NCI-H146 (cell line): ENCODE measurements at regions not wholly inside any gene's neighbourhood (a gene's known extent, or its start where the extent isn't known, plus 50 kb on each side); places are given as distances from the start of the nearest gene placed in this dataset.
"Not testable (repeated sequence)": the region's sequence is repeated elsewhere in the genome, so short reads cannot be mapped to it uniquely, and the experiment has no call there.

ENCODE experiments used
- DNase-seq: peaks from one replicate; lab custom pipeline; 2025; lab: John Stamatoyannopoulos, UW

DNA sequence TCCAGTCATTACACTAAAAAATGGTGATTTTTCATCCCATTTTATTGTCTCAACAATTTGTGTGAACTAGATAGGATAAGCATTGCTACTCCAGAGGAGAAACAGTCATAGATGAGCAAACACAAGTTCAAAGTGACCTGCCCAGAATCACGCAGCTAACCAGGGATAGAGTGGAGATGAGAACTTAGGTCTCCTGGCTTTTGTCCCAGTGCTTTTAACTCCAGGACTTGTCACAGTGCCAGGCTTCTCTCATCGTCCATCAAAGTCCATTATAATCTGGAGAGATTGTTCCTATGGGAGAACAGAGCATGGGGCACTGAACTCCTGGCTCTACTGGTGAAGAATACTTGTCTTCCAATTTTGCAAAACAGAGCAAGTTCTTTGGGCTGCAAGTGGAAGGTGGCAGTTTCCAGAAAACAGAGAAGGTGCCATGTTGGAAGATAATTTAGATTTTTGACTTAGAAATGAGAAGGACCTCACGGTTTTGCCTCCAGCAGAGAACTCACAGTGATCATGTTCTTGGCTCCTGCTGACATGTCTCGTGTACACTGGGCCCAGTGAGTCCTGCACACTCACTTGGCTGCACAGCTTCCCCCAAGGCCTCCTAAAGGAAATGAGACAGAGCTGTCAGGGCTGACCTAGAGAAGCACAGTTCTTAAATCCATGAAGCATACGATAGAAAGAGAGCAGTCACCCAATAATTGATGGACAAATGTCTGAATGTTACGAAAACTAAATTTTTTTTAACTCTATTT, 322.9 kb upstream of the NRP1 start:
- no peak for DNase-seq

DNA sequence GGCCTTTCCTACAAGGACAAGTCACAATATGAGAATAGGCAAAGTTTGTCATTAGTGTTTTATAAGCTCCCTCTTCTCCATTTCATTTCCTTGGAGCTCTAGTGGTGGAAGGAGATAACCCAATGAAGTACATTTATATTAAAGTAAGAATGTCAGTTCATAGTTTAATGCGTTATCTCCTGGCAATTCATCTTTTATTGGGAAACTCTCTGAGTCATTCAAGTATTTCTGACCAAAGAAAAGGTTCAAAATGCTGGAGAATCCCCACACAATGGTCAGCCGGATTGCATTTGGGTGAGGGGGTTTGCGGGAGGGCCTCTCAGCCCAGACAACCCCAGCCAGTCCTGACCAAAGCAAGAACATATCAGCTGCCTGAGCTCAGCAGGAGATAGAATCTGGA, 321.5 kb upstream of the NRP1 start:
- no peak for DNase-seq

- no peak for DNase-seq
These were observed 320.8 kb upstream of the NRP1 start for GRCh38 chr10:33655165-33655815.

DNA sequence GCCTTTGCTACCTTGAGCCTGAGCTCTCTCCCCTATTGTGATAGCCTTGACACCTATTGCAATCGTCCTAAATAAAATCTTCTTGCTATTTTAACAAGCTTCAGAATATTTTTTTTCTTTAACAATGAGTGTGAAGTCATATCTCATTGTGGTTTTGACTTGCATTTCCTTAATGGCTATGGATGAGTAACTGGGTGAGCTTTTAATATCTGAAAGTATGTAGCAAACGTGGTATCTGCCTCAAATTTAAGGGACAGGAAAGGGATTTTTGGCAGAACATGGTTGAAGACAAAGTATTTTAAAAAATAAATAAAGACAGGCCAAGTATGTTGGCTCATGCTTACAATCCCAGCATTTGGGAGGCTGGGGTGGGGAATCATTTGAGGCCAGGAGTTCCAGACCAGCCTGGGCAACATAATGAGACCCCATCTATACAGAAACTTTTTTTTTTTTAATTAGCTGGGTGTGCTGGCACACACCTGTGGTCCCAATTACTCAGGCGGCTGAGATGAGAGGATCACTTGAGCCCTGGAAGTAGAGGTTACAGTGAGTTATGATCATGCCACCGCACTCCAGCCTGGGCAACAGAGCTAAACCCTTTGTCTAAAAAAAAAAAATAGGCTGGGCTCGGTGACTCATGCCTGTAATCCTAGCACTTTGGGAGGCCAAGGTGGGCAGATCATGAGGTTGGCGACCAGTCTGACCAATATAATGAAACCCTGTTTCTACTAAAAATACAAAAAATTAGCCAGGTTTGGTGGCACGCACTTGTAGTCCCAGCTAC, 319.3 kb upstream of the NRP1 start:
- DNase-seq = no peak

DNA sequence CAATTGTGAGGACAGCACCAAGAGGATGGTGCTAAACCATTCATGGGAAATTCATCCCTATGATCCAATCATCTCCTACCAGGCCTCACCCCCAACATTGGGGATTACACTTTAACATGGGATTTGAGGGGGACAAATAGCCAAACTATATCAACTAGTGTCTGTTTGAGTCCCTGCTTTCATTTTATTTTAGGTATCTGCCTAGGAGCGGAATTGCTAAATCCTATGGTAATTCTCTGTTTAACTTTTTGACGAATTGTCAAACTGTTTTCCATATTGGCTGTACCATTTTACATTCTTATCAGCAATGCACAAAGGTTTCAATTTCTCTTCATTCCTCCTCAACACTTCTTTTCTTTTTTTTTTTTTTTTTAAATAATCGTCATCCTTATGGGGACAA, 318.4 kb upstream of the NRP1 start:
- no peak for DNase-seq

- DNase-seq = not testable (repeated sequence)
These were observed 315.7 kb upstream of the NRP1 start for GRCh38 chr10:33650131-33650530.

DNA sequence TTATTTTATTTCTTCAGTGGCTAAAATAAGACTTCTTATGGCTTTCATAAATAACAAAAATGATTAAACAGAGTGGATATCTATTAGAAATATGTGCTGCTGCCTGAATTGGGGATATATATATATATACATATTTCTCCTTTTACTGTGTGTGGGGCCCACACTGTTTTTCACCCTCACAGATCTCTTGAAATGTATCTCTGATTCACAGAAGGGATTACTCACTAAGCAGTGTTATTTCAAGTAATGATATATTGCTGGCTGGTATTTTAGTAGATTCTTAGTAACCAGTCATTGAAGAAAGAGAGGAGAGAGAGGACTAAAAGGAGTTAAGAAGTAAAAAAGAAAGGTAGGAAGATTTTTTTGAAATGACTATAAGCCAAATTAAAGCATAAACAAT, 308.6 kb upstream of the NRP1 start:
- no peak for DNase-seq

GRCh38 chr10:33638891-33639290, 304.4 kb upstream of the NRP1 start:
- no peak for DNase-seq

DNA sequence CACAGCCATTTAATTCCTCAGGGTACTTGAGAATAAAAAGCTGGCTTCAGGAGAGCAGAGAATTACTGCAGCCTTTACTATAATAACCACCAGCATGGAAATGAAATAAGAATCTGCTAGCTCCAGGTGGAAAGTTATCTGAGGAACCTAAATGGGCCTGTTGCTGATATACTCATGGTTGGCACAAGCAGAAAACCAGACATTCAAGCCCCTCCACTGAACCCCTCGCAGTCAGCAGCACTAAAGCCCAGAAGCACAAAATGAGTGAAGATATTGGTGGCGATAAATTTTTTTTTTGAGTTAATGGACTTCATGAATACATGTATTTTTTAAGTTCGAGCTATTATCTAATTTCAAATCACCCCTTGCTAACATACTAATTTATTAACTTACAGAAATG, 303.9 kb upstream of the NRP1 start:
- DNase-seq = no peak

DNA sequence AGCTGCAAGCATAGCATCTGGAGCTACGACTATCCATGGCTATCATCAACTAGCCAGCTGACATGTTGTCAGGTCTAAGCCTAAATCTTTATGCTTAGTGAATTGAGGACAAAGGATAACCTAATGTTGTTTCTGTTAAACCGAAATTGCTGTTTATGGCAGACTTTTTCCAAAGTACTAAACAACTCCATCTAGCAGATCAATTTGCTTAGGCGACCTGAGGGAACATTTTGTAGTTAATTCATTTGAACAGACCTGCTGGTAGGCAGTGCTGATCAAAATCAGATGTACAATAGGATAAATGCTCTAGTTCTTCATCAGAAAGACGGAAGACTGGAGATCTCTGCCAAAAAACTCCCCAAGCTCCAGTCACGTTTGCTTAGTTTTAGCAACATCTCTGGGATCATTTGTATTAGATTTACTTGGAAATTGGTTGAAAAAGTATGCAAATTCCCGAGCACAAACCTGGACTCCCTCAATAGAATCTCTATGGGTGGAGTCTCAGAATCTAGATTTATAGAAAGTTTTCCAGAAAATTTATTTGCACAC, 301.6 kb upstream of the NRP1 start:
- no peak for DNase-seq

GRCh38 chr10:33632432-33632831, 298.0 kb upstream of the NRP1 start:
- no peak for DNase-seq

- no peak for DNase-seq
These were observed 297.5 kb upstream of the NRP1 start for GRCh38 chr10:33631991-33632390.

DNA sequence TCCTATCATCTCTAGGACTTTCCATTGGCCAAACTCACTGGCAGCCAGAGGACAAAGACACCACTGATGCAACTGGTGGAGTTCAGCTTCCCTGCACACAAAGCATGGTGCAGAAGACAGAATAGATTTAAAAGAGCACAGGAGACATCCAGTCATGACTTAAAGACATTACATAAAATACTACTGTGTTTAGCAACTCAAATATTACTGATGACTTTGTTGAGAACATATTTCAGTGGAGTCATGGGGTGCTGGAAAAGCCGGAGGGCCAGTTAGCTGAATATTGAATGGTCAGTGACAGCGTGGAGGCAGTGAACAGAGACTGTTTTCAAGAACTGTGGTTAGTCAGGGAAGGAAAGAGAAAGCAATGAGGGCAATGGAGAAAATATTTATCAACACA, 296.3 kb upstream of the NRP1 start:
- no peak for DNase-seq

DNA sequence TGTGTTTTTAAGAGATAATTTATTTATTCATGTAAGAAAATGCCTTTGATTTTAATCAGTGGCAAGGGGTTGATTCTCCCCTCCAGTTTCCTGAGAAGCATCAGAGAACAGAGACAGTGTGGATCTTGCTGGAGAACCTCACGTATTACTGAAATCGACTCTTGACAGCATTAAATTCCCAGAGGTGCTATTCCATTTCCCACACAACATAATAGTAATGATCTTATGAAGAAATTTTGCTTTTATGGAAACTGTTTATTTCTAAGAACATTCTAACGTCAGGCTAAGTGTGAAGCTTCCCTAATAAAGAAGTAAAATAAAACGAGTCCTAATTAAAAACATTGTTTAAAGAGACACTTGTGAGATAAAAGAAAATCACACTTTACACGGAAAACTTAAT, 293.1 kb upstream of the NRP1 start:
- no peak for DNase-seq

DNA sequence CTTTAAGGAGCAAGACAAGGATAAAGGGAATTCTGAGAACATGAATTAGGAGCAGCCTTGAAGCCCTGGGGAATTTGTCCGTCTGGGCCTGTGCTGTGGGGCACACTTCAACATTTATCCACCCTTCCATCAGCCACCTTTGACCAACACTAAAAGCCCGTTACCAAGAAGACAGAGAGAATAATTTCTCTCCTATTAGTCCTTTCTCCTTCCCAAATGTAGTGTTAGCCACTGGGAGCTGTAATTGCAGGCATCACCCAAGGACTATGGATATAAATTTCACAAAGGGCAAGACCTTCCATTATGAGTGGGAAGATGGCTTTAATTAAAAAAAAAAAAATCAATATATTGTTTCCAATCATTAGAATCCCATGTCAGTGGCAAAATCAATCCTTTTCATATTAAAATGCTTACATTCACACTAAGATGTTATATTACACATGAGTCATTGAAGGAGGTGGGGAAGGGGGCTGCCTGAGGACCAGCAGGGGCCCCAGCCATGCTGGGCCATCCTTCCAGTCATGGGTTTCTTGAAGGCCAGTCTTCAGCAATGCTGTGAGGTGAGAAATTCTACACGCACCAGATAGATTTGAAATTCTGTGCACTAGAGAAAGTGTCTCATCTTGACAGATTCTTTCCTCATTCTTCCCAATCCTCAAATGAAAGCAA, 292.5 kb upstream of the NRP1 start:
- DNase-seq = no peak

- no peak for DNase-seq
These were observed 289.2 kb upstream of the NRP1 start for GRCh38 chr10:33623669-33624068.

- DNase-seq = no peak
These were observed 286.6 kb upstream of the NRP1 start for GRCh38 chr10:33621101-33621500.

GRCh38 chr10:33618196-33618595, 283.7 kb upstream of the NRP1 start:
- no peak for DNase-seq

DNA sequence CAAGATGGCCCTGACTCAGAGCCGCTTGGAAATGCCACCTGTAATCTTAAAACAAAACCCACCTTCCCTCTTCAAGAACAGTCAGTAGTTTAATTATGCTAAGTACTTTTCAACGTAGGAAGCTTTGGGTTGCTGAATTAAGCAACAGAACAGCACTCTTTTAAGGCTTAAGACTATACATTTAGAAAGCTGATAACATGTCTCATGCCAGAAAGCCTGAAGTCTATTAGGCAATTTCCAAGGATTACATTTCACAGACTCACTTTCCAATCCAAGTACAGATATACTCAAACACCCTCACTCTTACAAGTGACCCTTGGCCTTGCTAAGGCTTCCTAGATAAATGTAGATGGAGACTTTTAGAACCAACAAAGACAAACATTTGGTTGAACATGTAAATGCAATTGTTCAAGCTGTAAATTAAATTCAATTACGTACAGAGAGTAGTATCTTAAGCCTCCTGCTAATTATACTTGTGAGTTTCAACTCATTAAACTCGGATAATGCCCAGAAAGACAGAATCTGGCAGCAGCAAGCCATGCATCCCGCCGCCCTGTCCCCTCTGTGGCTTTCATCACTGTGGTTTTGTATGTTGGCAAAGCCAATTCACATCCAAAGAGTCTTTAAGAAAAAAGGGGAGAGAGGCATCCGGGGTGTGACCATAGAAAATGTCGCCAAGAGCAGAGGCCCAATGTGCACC, 283.1 kb upstream of the NRP1 start:
- DNase-seq = no peak

GRCh38 chr10:33616956-33617355, 282.5 kb upstream of the NRP1 start:
- DNase-seq = no peak

GRCh38 chr10:33612551-33612950, 278.1 kb upstream of the NRP1 start:
- no peak for DNase-seq

- no peak for DNase-seq
These were observed 277.6 kb upstream of the NRP1 start for GRCh38 chr10:33612116-33612515.
